Brain microvascular endothelial cell (primary cell): ENCODE measurements at regions not wholly inside any gene's neighbourhood (a gene's known extent, or its start where the extent isn't known, plus 50 kb on each side); places are given as distances from the start of the nearest gene placed in this dataset.

ENCODE experiments used
- DNase-seq: peaks from one replicate; pipeline ENCODE4 v3.0.0-alpha.2; 2020
- H3K27ac ChIP-seq: fragments of 250-450 bp; sonication (Bioruptor Pico); 2 replicates; pipeline ENCODE4 v1.5.1; 2020; ENCODE audit warnings: mild to moderate bottlenecking, moderate library complexity
- H3K27me3 ChIP-seq: fragments of 250-450 bp; sonication (Bioruptor Pico); replicated peaks from 2 replicates; pipeline ENCODE4 v1.5.1; 2020; ENCODE audit warnings: mild to moderate bottlenecking
- H3K36me3 ChIP-seq: fragments of 250-450 bp; sonication (Bioruptor Pico); replicated peaks from 2 replicates; pipeline ENCODE4 v1.5.1; 2020; ENCODE audit warnings: mild to moderate bottlenecking
- H3K4me3 ChIP-seq: 2 replicates; pipeline ENCODE4 v1.5.1; 2011; ENCODE audit warnings: low read depth, mild to moderate bottlenecking, control low read depth, low read length, moderate library complexity
- CTCF ChIP-seq: IDR thresholded peaks from 2 replicates; pipeline ENCODE4 v1.5.1; 2011; ENCODE audit warnings: low read depth, mild to moderate bottlenecking, moderate library complexity, low read length, control low read depth, inconsistent platforms; ENCODE audit errors: missing control alignments
- in situ Hi-C: cut with HindIII; loops from 2 replicates; pipeline ENCODE4 v1.10.0; 2017; ENCODE audit warnings: low sequenced_read_pairs, low pct_ligation_motif_present

DNA sequence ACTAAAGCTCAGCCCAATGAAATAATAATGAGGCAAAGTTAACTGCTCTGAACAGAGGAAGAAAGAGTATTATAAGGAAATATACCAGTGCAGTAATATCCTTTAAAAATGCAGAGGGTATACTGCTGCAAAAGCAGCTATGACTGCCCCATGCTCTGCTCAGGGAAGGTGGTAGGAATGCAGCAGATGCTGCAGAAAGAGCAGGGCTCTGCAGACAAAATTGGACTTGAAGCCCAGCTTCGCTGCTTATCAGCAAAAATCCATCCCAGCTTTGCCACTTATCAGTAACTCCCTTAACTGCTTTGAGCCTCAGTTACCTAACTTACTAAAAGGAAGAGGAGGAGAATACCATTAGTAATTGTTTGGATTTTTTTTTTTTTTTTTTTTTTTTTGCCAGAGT, 533.8 kb upstream of the CDH5 start:
- H3K27ac ChIP-seq = no peak overlapping the region
- TF ChIP-seq CTCF = no peak
- in situ Hi-C loops = no loop called here
- no peak overlapping the region for H3K4me3 ChIP-seq
- H3K36me3 ChIP-seq = no peaks in the 10 kb centered on the region
- no peak for DNase-seq
- no peaks in the 10 kb centered on the region for H3K27me3 ChIP-seq

DNA sequence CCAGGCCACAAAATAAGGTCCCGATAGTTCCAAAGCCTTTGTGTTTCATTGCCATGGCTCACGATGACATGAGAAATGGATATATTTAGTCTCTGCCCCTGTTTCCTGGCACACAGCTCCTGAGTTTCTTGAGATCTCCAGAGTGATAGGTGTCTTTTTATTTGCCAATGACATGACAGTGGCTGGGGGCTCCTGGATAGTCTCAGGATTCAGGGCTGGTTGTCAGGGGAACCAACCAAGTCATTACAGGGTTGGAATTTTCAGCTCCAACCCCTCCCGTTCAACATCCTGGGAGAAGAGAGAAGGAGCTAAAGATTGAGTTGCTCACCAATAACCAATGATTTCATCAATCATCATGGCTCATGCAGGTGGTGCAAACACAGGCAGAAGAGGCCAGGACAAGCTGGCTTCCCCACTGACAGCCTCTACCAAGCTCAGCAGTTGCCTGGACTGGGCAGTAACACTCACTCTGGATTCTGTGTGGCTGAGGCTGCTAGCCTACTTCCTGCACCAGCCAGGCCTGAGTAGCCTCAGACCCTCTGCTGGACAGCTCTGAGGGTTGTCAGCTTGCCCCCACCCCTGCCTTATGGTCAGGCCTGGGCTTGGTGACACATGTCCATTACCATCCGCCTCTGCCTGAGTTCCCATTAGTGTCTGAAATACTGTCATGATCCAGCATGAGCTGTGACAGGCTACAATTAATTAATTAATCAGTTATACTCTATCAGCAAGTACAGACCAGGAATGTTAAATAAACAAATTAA, 534.4 kb upstream of the CDH5 start:
- H3K27me3 ChIP-seq = no peaks in the 10 kb centered on the region
- no peak for DNase-seq
- no peak overlapping the region for H3K27ac ChIP-seq
- in situ Hi-C loops = no loop called here
- H3K4me3 ChIP-seq = no peak overlapping the region
- no peak for TF ChIP-seq CTCF
- H3K36me3 ChIP-seq = no peaks in the 10 kb centered on the region

DNA sequence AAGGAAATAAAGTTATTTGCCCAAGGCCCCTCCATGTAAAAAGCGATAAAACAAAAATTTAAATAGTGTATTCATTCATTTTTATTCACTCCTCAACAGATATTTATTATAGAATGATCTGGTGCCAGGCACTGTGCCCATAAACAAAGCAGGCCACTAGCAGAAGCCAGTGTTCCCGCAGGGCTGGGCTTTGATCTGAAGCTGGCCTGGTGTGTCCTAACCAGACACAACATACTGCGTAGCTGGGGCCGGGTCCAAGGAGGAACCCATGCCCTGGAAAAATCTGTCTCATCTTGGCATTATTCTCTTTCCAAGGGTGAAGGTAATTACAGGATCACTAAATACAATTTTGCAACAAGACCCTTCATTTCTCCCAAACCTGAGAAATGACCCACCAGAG, 537.4 kb upstream of the CDH5 start:
- Histone ChIP-seq H3K27ac (no peak overlapping the region), H3K27me3 (no peaks in the 10 kb centered on the region), H3K36me3 (no peaks in the 10 kb centered on the region), H3K4me3 (no peak overlapping the region)
- in situ Hi-C loops = no loop called here
- no peak for TF ChIP-seq CTCF
- DNase-seq = no peak

DNA sequence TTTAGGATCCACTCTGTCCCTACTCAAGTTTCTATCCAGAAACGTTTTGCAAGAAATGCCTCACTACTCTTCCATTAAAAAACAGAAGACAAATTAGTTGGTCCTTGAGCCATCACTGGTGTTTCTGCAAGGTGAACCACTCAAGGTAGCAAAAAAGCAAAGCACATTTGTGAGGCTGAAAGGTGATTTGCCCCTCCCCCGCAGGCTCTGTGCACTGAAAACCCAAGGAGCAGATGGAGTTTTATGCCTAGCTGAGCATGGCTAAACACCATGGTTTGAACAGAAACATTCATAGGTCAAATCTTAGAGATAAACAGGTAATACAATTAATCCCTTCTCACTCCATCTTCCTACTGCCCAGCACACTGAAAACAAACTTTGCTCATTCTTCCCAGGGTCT, 538.2 kb upstream of the CDH5 start:
- no peak for DNase-seq
- TF ChIP-seq CTCF = no peak
- no peaks in the 10 kb centered on the region for H3K27me3 ChIP-seq
- H3K36me3 ChIP-seq = no peaks in the 10 kb centered on the region
- no peak overlapping the region for H3K4me3 ChIP-seq
- in situ Hi-C loops = no loop called here
- H3K27ac ChIP-seq = no peak overlapping the region

- Histone ChIP-seq H3K4me3 (no peak overlapping the region), H3K27me3 (no peaks in the 10 kb centered on the region), H3K36me3 (no peaks in the 10 kb centered on the region), H3K27ac (no peak overlapping the region)
- no peak for TF ChIP-seq CTCF
- in situ Hi-C loops = no loop called here
- no peak for DNase-seq
These were observed 539.3 kb upstream of the CDH5 start for GRCh38 chr16:65827231-65827630.
